Left lobe of liver (tissue), 2 donors: ENCODE measurements at regions not wholly inside any gene's neighbourhood (a gene's known extent, or its start where the extent isn't known, plus 50 kb on each side); places are given as distances from the start of the nearest gene placed in this dataset.

Source experiments
- ATAC-seq: fragments of 200-7000 bp; cut with Tn5 transposase; one replicate; pipeline ENCODE4 v1.9.1; 2020; ENCODE audit warnings: mild to moderate bottlenecking, moderate library complexity
- DNase-seq: peaks from one replicate; pipeline ENCODE4 v3.0.0-alpha.2; 2020; ENCODE audit warnings: low spot score
- donor health status: DM: no; HTN: no; CAD: no; lungs with moderate emphysema.
- donor health status: DM: no; HTN: yes; CAD: no.

GRCh38 chr3:78139166-78139565 lies 1099.3 kb downstream of the ROBO2 start:
- no peak for DNase-seq

GRCh38 chr3:78140274-78140673 lies 1100.4 kb downstream of the ROBO2 start:
- no peak for DNase-seq

More at GRCh38 chr3:78139166-78139565, 1099.3 kb downstream of the ROBO2 start:
- no peak for ATAC-seq

GRCh38 chr3:78140866-78141265 lies 1101.0 kb downstream of the ROBO2 start:
- DNase-seq (no peak), ATAC-seq (no peak)

More at GRCh38 chr3:78140274-78140673, 1100.4 kb downstream of the ROBO2 start:
- no peak for ATAC-seq

GRCh38 chr3:78141269-78141668 lies 1101.4 kb downstream of the ROBO2 start:
- no peak for ATAC-seq
- DNase-seq: no peak

- ATAC-seq: no peak
- DNase-seq: no peak
Measured at GRCh38 chr3:78143000-78143399, 1103.1 kb downstream of the ROBO2 start.

GRCh38 chr3:78148986-78149717 lies 1109.3 kb downstream of the ROBO2 start:
- DNase-seq (no peak), ATAC-seq (no peak)

GRCh38 chr3:78153973-78154372 lies 1114.1 kb downstream of the ROBO2 start:
- DNase-seq: no peak
- ATAC-seq: no peak

- DNase-seq: no peak
- ATAC-seq: no peak
Measured at GRCh38 chr3:78154521-78155186, 1114.8 kb downstream of the ROBO2 start.

- ATAC-seq (no peak), DNase-seq (no peak)
Measured at GRCh38 chr3:78161736-78162135, 1121.8 kb downstream of the ROBO2 start.

GRCh38 chr3:78163379-78163778 lies 1123.5 kb downstream of the ROBO2 start:
- DNase-seq (no peak), ATAC-seq (no peak)

- ATAC-seq: no peak
- DNase-seq: no peak
Measured at GRCh38 chr3:78165876-78166275, 1126.0 kb downstream of the ROBO2 start.

GRCh38 chr3:78174821-78175220 lies 1134.9 kb downstream of the ROBO2 start:
- ATAC-seq (no peak), DNase-seq (no peak)

GRCh38 chr3:78176869-78177268 lies 1137.0 kb downstream of the ROBO2 start:
- ATAC-seq (no peak), DNase-seq (no peak)

- ATAC-seq (no peak), DNase-seq (no peak)
Measured at GRCh38 chr3:78177780-78178179, 1137.9 kb downstream of the ROBO2 start.

GRCh38 chr3:78178209-78178608 lies 1138.3 kb downstream of the ROBO2 start:
- ATAC-seq: no peak
- no peak for DNase-seq

GRCh38 chr3:78178740-78179363 lies 1139.0 kb downstream of the ROBO2 start:
- ATAC-seq (peak; percentile 33), DNase-seq (no peak)

- DNase-seq (no peak), ATAC-seq (no peak)
Measured at GRCh38 chr3:78183906-78184599, 1144.2 kb downstream of the ROBO2 start.

GRCh38 chr3:78186404-78186803 lies 1146.5 kb downstream of the ROBO2 start:
- ATAC-seq (no peak), DNase-seq (no peak)

- no peak for DNase-seq
Measured at GRCh38 chr3:78201091-78201490, 1161.2 kb downstream of the ROBO2 start.

GRCh38 chr3:78204977-78205376 lies 1165.1 kb downstream of the ROBO2 start:
- ATAC-seq (no peak), DNase-seq (no peak)

More at GRCh38 chr3:78201091-78201490, 1161.2 kb downstream of the ROBO2 start:
- ATAC-seq: no peak

GRCh38 chr3:78221300-78221699 lies 1181.4 kb downstream of the ROBO2 start:
- ATAC-seq: no peak
- no peak for DNase-seq
